Esophagus squamous epithelium (tissue), 4 donors: ENCODE measurements at regions not wholly inside any gene's neighbourhood (a gene's known extent, or its start where the extent isn't known, plus 50 kb on each side); places are given as distances from the start of the nearest gene placed in this dataset.

Experiments
- CTCF ChIP-seq, 6 experiments: fragments of 450-650 bp in 4 of 6; fragments of 200-600 bp in 2 of 6; sonication (generic) in 2 of 6; IDR thresholded peaks; one replicate each; pipeline ENCODE4 v1.5.1; 2016 to 2019; ENCODE audit warnings: antibody characterized with exemption in 6 of 6, mild to moderate bottlenecking in 4 of 6, moderate library complexity in 4 of 6
- POLR2A ChIP-seq, 4 donors: fragments of 450-650 bp; IDR thresholded peaks; one replicate each; pipeline ENCODE4 v1.6.1; 2017; ENCODE audit warnings: antibody characterized with exemption in 4 of 4, mild to moderate bottlenecking in 4 of 4, moderate library complexity in 3 of 4

GRCh38 chr1:209230314-209230713 is 353.2 kb upstream of the CAMK1G start:
- no peak for TF ChIP-seq CTCF (IDR thresholded peaks at IDR 0.05)
- no peak for TF ChIP-seq POLR2A (IDR thresholded peaks at IDR 0.05)
